Activated CD4-positive, alpha-beta T cell treated with anti-CD3 and anti-CD28 coated beads, Interleukin-2, Interleukin-6, amounts not matched to agents 100 ng/mL and 50 ng/mL, durations not matched to agents 16 hours and 8 hours (primary cell): ENCODE measurements at regions not wholly inside any gene's neighbourhood (a gene's known extent, or its start where the extent isn't known, plus 50 kb on each side); places are given as distances from the start of the nearest gene placed in this dataset.

ENCODE experiments used
- DNase-seq: peaks from one replicate; pipeline ENCODE4 v3.0.0-alpha.2; 2020

- DNase-seq = no peak
Measured at GRCh38 chr4:142974328-142974727, 128.2 kb upstream of the INPP4B start.

GRCh38 chr4:142975618-142976017, 129.5 kb upstream of the INPP4B start:
- no peak for DNase-seq

GRCh38 chr4:142976482-142976881, 130.4 kb upstream of the INPP4B start:
- no peak for DNase-seq

GRCh38 chr4:142977182-142977581, 131.1 kb upstream of the INPP4B start:
- DNase-seq = no peak

- no peak for DNase-seq
Measured at GRCh38 chr4:142983065-142983464, 137.0 kb upstream of the INPP4B start.

GRCh38 chr4:142983589-142983988, 137.5 kb upstream of the INPP4B start:
- no peak for DNase-seq

GRCh38 chr4:142984871-142985585, 138.9 kb upstream of the INPP4B start:
- DNase-seq = no peak

GRCh38 chr4:143016171-143016570, 168.5 kb upstream of the USP38 start:
- DNase-seq = no peak

- no peak for DNase-seq
Measured at GRCh38 chr4:143017210-143017609, 167.5 kb upstream of the USP38 start.

- no peak for DNase-seq
Measured at GRCh38 chr4:143019351-143019750, 165.4 kb upstream of the USP38 start.

GRCh38 chr4:143021384-143021783, 163.3 kb upstream of the USP38 start:
- peak; percentile 19 for DNase-seq

- DNase-seq = peak; percentile 28
Measured at GRCh38 chr4:143023239-143023918, 161.3 kb upstream of the USP38 start.

- DNase-seq = peak; percentile 35
Measured at GRCh38 chr4:143025081-143025704, 159.5 kb upstream of the USP38 start.

- DNase-seq = no peak
Measured at GRCh38 chr4:143026459-143027170, 158.1 kb upstream of the USP38 start.

- DNase-seq = no peak
Measured at GRCh38 chr4:143035661-143036060, 149.1 kb upstream of the USP38 start.

- DNase-seq = no peak
Measured at GRCh38 chr4:143036443-143036842, 148.3 kb upstream of the USP38 start.

- DNase-seq = no peak
Measured at GRCh38 chr4:143046454-143046853, 138.3 kb upstream of the USP38 start.

- no peak for DNase-seq
Measured at GRCh38 chr4:143046906-143047305, 137.8 kb upstream of the USP38 start.

- no peak for DNase-seq
Measured at GRCh38 chr4:143054971-143055370, 129.7 kb upstream of the USP38 start.

GRCh38 chr4:143055997-143056396, 128.7 kb upstream of the USP38 start:
- no peak for DNase-seq

- no peak for DNase-seq
Measured at GRCh38 chr4:143071351-143071750, 113.4 kb upstream of the USP38 start.

- DNase-seq = no peak
Measured at GRCh38 chr4:143076723-143077122, 108.0 kb upstream of the USP38 start.

- no peak for DNase-seq
Measured at GRCh38 chr4:143082701-143083100, 102.0 kb upstream of the USP38 start.
